ENCODE measurements at regions not wholly inside any gene's neighbourhood (a gene's known extent, or its start where the extent isn't known, plus 50 kb on each side); places are given as distances from the start of the nearest gene placed in this dataset.
"Not testable (repeated sequence)": the region's sequence is repeated elsewhere in the genome, so short reads cannot be mapped to it uniquely, and the experiment has no call there.

- Histone ChIP-seq H3K9me3 (no peaks in the 10 kb centered on the region), H3K36me3 (no peaks in the 10 kb centered on the region), H3K27me3 (no peaks in the 10 kb centered on the region), H3K27ac (no peak overlapping the region), H3K4me3 (no peak overlapping the region), H3K4me1 (no peaks in the 10 kb centered on the region)
- no peak for TF ChIP-seq POLR2AphosphoS5 (IDR thresholded peaks at IDR 0.05)
- DNase-seq (ENCODE audit: low spot score in 2 of 2), result no peak
- intact Hi-C loops (cut with DNase I; ENCODE audit: low total_unique reads), result no loop called here
Measured at GRCh38 chrY:7719271-7719670, 807.7 kb upstream of the AMELY start.

DNA sequence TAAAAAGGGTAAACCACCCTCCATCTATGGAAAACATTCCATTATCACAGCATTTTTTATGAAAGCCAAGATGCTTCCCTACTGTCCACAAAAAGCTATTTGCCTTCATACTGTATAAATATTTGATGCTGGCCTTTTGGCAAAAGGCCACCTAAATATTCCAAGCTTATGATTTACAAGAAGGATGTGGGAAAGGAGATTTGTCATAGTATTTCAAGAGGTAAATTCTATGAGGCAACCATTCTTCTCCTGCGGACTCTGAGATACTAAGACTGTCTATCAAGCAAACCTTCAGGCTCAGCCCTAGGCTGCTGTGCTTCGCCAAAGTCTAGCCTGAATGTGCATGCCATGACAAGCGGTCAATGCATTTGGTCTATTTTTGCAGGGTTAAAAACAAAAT is 807.1 kb upstream of the AMELY start:
- no peak overlapping the region for H3K27ac ChIP-seq
- H3K4me3 ChIP-seq, result no peak overlapping the region
- intact Hi-C loops (cut with DNase I; ENCODE audit: low total_unique reads), result no loop called here
- H3K36me3 ChIP-seq, result no peaks in the 10 kb centered on the region
- no peaks in the 10 kb centered on the region for H3K27me3 ChIP-seq
- DNase-seq (ENCODE audit: low spot score in 2 of 2), result no peak
- TF ChIP-seq POLR2AphosphoS5 (IDR thresholded peaks at IDR 0.05) (no peak), POLR2A (IDR thresholded peaks at IDR 0.05) (no peak)
- no peaks in the 10 kb centered on the region for H3K4me1 ChIP-seq
- H3K9me3 ChIP-seq, result no peaks in the 10 kb centered on the region

- no peaks in the 10 kb centered on the region for H3K4me1 ChIP-seq
- no peak overlapping the region for H3K27ac ChIP-seq
- H3K9me3 ChIP-seq, result no peaks in the 10 kb centered on the region
- intact Hi-C loops (cut with DNase I; ENCODE audit: low total_unique reads), result no loop called here
- no peak for TF ChIP-seq POLR2AphosphoS5 (IDR thresholded peaks at IDR 0.05)
- no peak for DNase-seq (ENCODE audit: low spot score in 2 of 2)
- no peaks in the 10 kb centered on the region for H3K27me3 ChIP-seq
- no peak overlapping the region for H3K4me3 ChIP-seq
- H3K36me3 ChIP-seq, result no peaks in the 10 kb centered on the region
Measured at GRCh38 chrY:7718126-7718525, 806.6 kb upstream of the AMELY start.

DNA sequence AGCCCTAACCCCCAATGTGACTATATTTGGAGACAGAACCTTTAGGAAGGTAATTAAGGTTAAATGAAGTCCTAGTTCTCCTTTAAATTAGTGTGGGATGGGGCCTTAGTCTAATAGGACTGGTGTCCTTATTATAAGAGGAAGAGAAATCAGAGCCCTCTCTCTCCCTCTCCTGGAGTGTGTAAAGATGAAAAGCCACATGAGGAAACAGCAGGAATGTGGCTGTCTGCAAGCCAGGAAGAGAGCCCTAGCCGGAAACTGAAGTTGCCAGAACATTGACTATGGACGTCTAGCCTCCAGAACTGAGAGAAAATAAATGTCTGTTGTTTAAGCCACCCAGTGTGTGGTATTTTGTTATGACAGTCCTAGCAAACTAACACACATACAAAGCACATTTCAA is 802.9 kb upstream of the AMELY start:
- Histone ChIP-seq H3K36me3 (no peaks in the 10 kb centered on the region), H3K4me1 (no peaks in the 10 kb centered on the region), H3K27ac (no peak overlapping the region), H3K9me3 (no peaks in the 10 kb centered on the region), H3K27me3 (no peaks in the 10 kb centered on the region), H3K4me3 (no peak overlapping the region)
- intact Hi-C loops (cut with DNase I; ENCODE audit: low total_unique reads), result no loop called here
- TF ChIP-seq CTCF (IDR thresholded peaks at IDR 0.05) (no peak), POLR2AphosphoS5 (IDR thresholded peaks at IDR 0.05) (no peak), POLR2A (IDR thresholded peaks at IDR 0.05) (no peak)
- DNase-seq (ENCODE audit: low spot score in 2 of 2), result no peak

DNA sequence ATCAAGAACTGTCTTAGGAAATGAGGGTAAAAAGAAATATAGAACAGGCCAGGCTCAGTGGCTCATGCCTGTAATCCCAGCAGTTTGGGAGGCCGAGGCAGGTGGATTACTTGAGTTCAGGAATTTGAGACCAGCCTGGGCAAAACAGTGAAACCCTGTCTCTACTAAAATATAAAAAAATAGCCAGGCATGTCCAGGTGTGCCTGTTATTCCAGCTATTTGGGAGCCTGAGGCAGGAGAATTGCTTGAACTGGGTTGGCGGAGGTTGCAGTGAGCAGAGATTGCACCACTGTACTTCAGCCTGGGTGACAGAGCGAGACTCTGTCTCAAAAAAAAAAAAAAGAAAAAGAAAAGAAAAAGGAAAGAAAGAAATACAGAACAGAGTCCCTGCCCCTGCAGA is 802.2 kb upstream of the AMELY start:
- intact Hi-C loops (cut with DNase I; ENCODE audit: low total_unique reads); H3K4me1 ChIP-seq; H3K36me3 ChIP-seq; H3K4me3 ChIP-seq; H3K9me3 ChIP-seq; H3K27me3 ChIP-seq; DNase-seq (ENCODE audit: low spot score in 2 of 2); H3K27ac ChIP-seq: not testable (repeated sequence)

DNA sequence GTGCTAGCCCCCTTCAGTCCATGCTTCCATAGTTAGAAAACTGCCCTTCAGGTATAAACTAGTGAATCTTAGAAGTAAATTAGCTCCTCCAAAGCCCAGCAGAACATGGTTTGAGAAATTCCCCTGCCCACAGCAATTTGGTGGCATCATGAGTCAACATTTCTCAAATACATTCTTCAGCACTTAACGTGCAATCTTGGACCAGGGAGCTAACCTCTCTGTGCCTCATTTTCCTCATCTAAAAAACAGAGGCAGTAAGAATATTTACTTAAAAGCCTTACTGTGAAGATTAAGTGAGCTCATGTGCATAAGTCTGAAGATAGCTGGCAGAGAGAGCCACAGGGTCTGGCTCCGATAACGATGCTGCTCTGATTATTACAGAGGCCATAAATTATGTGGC is 800.7 kb upstream of the AMELY start:
- intact Hi-C loops (cut with DNase I; ENCODE audit: low total_unique reads), result no loop called here
- no peak overlapping the region for H3K27ac ChIP-seq
- TF ChIP-seq POLR2AphosphoS5 (IDR thresholded peaks at IDR 0.05), result no peak
- no peak for TF ChIP-seq CTCF (IDR thresholded peaks at IDR 0.05)
- no peak for TF ChIP-seq POLR2A (IDR thresholded peaks at IDR 0.05)
- no peak overlapping the region for H3K4me3 ChIP-seq
- no peaks in the 10 kb centered on the region for H3K36me3 ChIP-seq
- no peak for DNase-seq (ENCODE audit: low spot score in 2 of 2)
- no peaks in the 10 kb centered on the region for H3K27me3 ChIP-seq
- no peaks in the 10 kb centered on the region for H3K4me1 ChIP-seq
- no peaks in the 10 kb centered on the region for H3K9me3 ChIP-seq

DNA sequence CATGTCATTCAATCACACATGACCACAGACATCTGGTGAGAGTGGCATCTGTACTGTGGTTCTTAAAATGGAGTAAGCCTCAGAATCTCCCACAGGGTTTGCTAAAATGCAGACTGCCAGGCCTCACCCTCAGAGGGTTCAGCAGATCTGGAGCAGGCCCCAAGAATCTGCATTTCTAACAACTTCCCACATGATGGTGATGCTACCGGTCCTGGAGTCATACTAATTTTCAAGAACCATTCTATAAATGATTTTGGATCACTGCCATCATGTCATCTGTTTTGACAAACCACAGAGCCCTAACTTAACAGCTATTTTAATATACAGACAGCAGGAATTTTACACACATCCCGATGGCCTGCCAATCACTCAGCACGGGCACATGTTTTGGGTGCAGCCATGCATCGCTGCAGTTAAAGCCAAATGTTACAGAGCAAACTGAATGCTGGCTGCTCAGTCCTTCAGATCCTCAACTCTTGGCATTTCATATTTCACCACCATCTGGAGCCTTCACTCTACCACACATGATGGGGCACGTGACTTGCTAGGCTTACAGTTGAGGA is 792.1 kb upstream of the AMELY start:
- Histone ChIP-seq H3K9me3 (no peaks in the 10 kb centered on the region), H3K4me1 (no peaks in the 10 kb centered on the region), H3K27ac (no peak overlapping the region), H3K27me3 (no peaks in the 10 kb centered on the region), H3K36me3 (no peaks in the 10 kb centered on the region), H3K4me3 (no peak overlapping the region)
- DNase-seq (ENCODE audit: low spot score in 2 of 2), result no peak
- intact Hi-C loops (cut with DNase I; ENCODE audit: low total_unique reads), result no loop called here
- TF ChIP-seq CTCF (IDR thresholded peaks at IDR 0.05) (no peak), POLR2AphosphoS5 (IDR thresholded peaks at IDR 0.05) (no peak), POLR2A (IDR thresholded peaks at IDR 0.05) (no peak)

All from breast epithelium (tissue), 4 donors.